ENCODE measurements at regions not wholly inside any gene's neighbourhood (a gene's known extent, or its start where the extent isn't known, plus 50 kb on each side); places are given as distances from the start of the nearest gene placed in this dataset.

- no peak overlapping the region for H3K4me3 Mint-ChIP-seq (ENCODE audit: low read depth)
- H3K36me3 Mint-ChIP-seq (ENCODE audit: insufficient read depth) = no peaks in the 10 kb centered on the region
- no peak for TF ChIP-seq CTCF (IDR thresholded peaks at IDR 0.05; ENCODE audit: unreplicated experiment)
- H3K27ac Mint-ChIP-seq = no peak overlapping the region
- H3K27me3 Mint-ChIP-seq = peaks cover 26% of the 10 kb centered on the region
- DNase-seq (ENCODE audit: low spot score, unreplicated experiment) = no peak
- peaks cover 18% of the 10 kb centered on the region for H3K4me1 Mint-ChIP-seq (ENCODE audit: low read depth)
- H3K9me3 Mint-ChIP-seq (ENCODE audit: low read depth) = peaks cover 4% of the 10 kb centered on the region
Observed at GRCh38 chr18:10027461-10027860, 113.6 kb downstream of the VAPA start.

DNA sequence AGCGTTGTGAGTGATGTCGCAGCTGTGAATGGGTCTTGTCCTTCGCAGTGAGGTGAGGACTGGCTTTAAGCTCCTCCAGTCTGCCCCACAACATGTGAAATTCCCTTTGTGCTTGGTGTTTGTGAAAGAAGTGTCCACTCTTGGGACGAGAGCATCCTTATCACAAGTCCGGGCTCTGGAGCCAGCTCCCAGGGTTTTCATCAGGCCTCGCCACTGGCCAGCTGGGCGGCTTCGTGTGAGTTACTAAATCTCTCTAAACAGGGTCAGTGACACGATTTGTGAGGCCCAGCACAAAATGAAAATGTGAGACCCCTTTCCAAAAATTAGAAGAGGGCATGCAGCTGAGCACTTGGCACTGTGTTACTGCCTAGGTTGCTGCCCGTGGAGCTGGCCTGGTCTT, 115.9 kb downstream of the VAPA start:
- Mint-ChIP-seq H3K27ac (no peak overlapping the region), H3K36me3 (ENCODE audit: insufficient read depth) (no peaks in the 10 kb centered on the region), H3K4me3 (ENCODE audit: low read depth) (no peak overlapping the region), H3K27me3 (peaks cover 26% of the 10 kb centered on the region), H3K4me1 (ENCODE audit: low read depth) (peaks cover 11% of the 10 kb centered on the region), H3K9me3 (ENCODE audit: low read depth) (no peaks in the 10 kb centered on the region)
- no peak for DNase-seq (ENCODE audit: low spot score, unreplicated experiment)
- no peak for TF ChIP-seq CTCF (IDR thresholded peaks at IDR 0.05; ENCODE audit: unreplicated experiment)

- Mint-ChIP-seq H3K27me3 (peaks cover 26% of the 10 kb centered on the region), H3K36me3 (ENCODE audit: insufficient read depth) (no peaks in the 10 kb centered on the region), H3K4me1 (ENCODE audit: low read depth) (peaks cover 24% of the 10 kb centered on the region), H3K9me3 (ENCODE audit: low read depth) (no peaks in the 10 kb centered on the region), H3K27ac (no peak overlapping the region), H3K4me3 (ENCODE audit: low read depth) (no peak overlapping the region)
- no peak for TF ChIP-seq CTCF (IDR thresholded peaks at IDR 0.05; ENCODE audit: unreplicated experiment)
- no peak for DNase-seq (ENCODE audit: low spot score, unreplicated experiment)
Observed at GRCh38 chr18:10030816-10031541, 117.2 kb downstream of the VAPA start.

- peak overlapping the region; percentile 30 for H3K4me3 Mint-ChIP-seq (ENCODE audit: low read depth)
- peaks cover 26% of the 10 kb centered on the region for H3K27me3 Mint-ChIP-seq
- H3K36me3 Mint-ChIP-seq (ENCODE audit: insufficient read depth) = no peaks in the 10 kb centered on the region
- peak overlapping the region; percentile 63 for H3K27ac Mint-ChIP-seq
- peaks cover 21% of the 10 kb centered on the region for H3K4me1 Mint-ChIP-seq (ENCODE audit: low read depth)
- DNase-seq (ENCODE audit: low spot score, unreplicated experiment) = no peak
- peak; percentile 54 for TF ChIP-seq CTCF (IDR thresholded peaks at IDR 0.05; ENCODE audit: unreplicated experiment)
- no peaks in the 10 kb centered on the region for H3K9me3 Mint-ChIP-seq (ENCODE audit: low read depth)
Observed at GRCh38 chr18:10032331-10033015, 118.7 kb downstream of the VAPA start.

- H3K36me3 Mint-ChIP-seq (ENCODE audit: insufficient read depth) = no peaks in the 10 kb centered on the region
- H3K4me1 Mint-ChIP-seq (ENCODE audit: low read depth) = peaks cover 21% of the 10 kb centered on the region
- peak overlapping the region; percentile 30 for H3K4me3 Mint-ChIP-seq (ENCODE audit: low read depth)
- peaks cover 25% of the 10 kb centered on the region for H3K27me3 Mint-ChIP-seq
- no peak for TF ChIP-seq CTCF (IDR thresholded peaks at IDR 0.05; ENCODE audit: unreplicated experiment)
- peak overlapping the region; percentile 63 for H3K27ac Mint-ChIP-seq
- no peak for DNase-seq (ENCODE audit: low spot score, unreplicated experiment)
- H3K9me3 Mint-ChIP-seq (ENCODE audit: low read depth) = no peaks in the 10 kb centered on the region
Observed at GRCh38 chr18:10033016-10033399, 119.2 kb downstream of the VAPA start.

All from progenitor cell of endocrine pancreas (in vitro differentiated cells).